ENCODE measurements at regions not wholly inside any gene's neighbourhood (a gene's known extent, or its start where the extent isn't known, plus 50 kb on each side); places are given as distances from the start of the nearest gene placed in this dataset.

- DNase-seq (ENCODE audit: low spot score in 2 of 2, unreplicated experiment in 2 of 2) = no peak
- peaks cover 20% of the 10 kb centered on the region for H3K4me1 Mint-ChIP-seq
- no peak for TF ChIP-seq CTCF (IDR thresholded peaks at IDR 0.05; ENCODE audit: unreplicated experiment)
- peaks cover 16% of the 10 kb centered on the region for H3K36me3 Mint-ChIP-seq
- H3K4me3 Mint-ChIP-seq = no peak overlapping the region
- no peaks in the 10 kb centered on the region for H3K27me3 Mint-ChIP-seq (ENCODE audit: low read depth)
- peak overlapping the region; percentile 79 for H3K27ac Mint-ChIP-seq
- H3K9me3 Mint-ChIP-seq = peaks cover 3% of the 10 kb centered on the region
Observed at GRCh38 chr15:62833646-62834045, 208.9 kb upstream of the TPM1 start.

- H3K27ac Mint-ChIP-seq = no peak overlapping the region
- no peaks in the 10 kb centered on the region for H3K27me3 Mint-ChIP-seq (ENCODE audit: low read depth)
- H3K9me3 Mint-ChIP-seq = peaks cover under 1% of the 10 kb centered on the region
- no peak for DNase-seq (ENCODE audit: low spot score in 2 of 2, unreplicated experiment in 2 of 2)
- no peak overlapping the region for H3K4me3 Mint-ChIP-seq
- peaks cover 16% of the 10 kb centered on the region for H3K36me3 Mint-ChIP-seq
- H3K4me1 Mint-ChIP-seq = peaks cover 18% of the 10 kb centered on the region
- no peak for TF ChIP-seq CTCF (IDR thresholded peaks at IDR 0.05; ENCODE audit: unreplicated experiment)
Observed at GRCh38 chr15:62834686-62835329, 207.7 kb upstream of the TPM1 start.

- Mint-ChIP-seq H3K9me3 (no peaks in the 10 kb centered on the region), H3K36me3 (peaks cover 22% of the 10 kb centered on the region), H3K4me1 (peaks cover 13% of the 10 kb centered on the region), H3K4me3 (no peak overlapping the region), H3K27ac (no peak overlapping the region), H3K27me3 (ENCODE audit: low read depth) (no peaks in the 10 kb centered on the region)
- no peak for TF ChIP-seq CTCF (IDR thresholded peaks at IDR 0.05; ENCODE audit: unreplicated experiment)
- no peak for DNase-seq (ENCODE audit: low spot score in 2 of 2, unreplicated experiment in 2 of 2)
Observed at GRCh38 chr15:62835351-62835750, 207.2 kb upstream of the TPM1 start.

- Mint-ChIP-seq H3K4me3 (no peak overlapping the region), H3K9me3 (no peaks in the 10 kb centered on the region), H3K4me1 (peaks cover 8% of the 10 kb centered on the region), H3K27me3 (ENCODE audit: low read depth) (no peaks in the 10 kb centered on the region), H3K27ac (no peak overlapping the region), H3K36me3 (peaks cover 24% of the 10 kb centered on the region)
- TF ChIP-seq CTCF (IDR thresholded peaks at IDR 0.05; ENCODE audit: unreplicated experiment) = no peak
- no peak for DNase-seq (ENCODE audit: low spot score in 2 of 2, unreplicated experiment in 2 of 2)
Observed at GRCh38 chr15:62835762-62836161, 206.8 kb upstream of the TPM1 start.

- Mint-ChIP-seq H3K27ac (no peak overlapping the region), H3K36me3 (peaks cover 21% of the 10 kb centered on the region), H3K4me3 (no peak overlapping the region), H3K9me3 (no peaks in the 10 kb centered on the region), H3K4me1 (peaks cover 13% of the 10 kb centered on the region), H3K27me3 (ENCODE audit: low read depth) (no peaks in the 10 kb centered on the region)
- TF ChIP-seq CTCF (IDR thresholded peaks at IDR 0.05; ENCODE audit: unreplicated experiment) = no peak
- no peak for DNase-seq (ENCODE audit: low spot score in 2 of 2, unreplicated experiment in 2 of 2)
Observed at GRCh38 chr15:62840526-62841268, 201.8 kb upstream of the TPM1 start.
